ENCODE measurements at regions not wholly inside any gene's neighbourhood (a gene's known extent, or its start where the extent isn't known, plus 50 kb on each side); places are given as distances from the start of the nearest gene placed in this dataset.

DNA sequence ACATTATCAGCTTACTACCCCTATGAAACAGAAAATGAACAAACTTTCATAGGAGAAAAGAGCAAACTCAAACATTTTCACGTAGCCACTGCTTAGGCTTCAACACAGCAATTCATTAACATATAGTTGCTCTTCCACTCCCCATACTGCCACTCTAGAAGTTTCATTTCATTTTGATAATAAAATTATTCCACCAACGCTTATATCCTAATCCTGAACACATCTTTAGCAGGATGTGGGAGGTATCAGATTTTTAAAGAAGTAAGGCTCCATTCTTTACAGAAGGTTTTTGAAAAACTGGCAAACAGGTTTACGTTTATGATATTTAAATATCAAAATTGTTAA is 77.5 kb upstream of the ANK3 start:
- in situ Hi-C loops (cut with MboI; ENCODE audit: low pct_ligation_motif_present in 1 of 4, low pct_unique_long_range_greater_than_20kb in 1 of 4, low sequenced_read_pairs in 3 of 4) = loop anchor here in 1 of 4 donors (25.0 kb wide), 1 partner anchor 295 kb away; no protein-coding TSS in a partner anchor
- TF ChIP-seq EP300 (IDR thresholded peaks at IDR 0.05; ENCODE audit: low read depth) (no peak), POLR2A (IDR thresholded peaks at IDR 0.05) (no peak)
- TF ChIP-seq, protein P1, sequence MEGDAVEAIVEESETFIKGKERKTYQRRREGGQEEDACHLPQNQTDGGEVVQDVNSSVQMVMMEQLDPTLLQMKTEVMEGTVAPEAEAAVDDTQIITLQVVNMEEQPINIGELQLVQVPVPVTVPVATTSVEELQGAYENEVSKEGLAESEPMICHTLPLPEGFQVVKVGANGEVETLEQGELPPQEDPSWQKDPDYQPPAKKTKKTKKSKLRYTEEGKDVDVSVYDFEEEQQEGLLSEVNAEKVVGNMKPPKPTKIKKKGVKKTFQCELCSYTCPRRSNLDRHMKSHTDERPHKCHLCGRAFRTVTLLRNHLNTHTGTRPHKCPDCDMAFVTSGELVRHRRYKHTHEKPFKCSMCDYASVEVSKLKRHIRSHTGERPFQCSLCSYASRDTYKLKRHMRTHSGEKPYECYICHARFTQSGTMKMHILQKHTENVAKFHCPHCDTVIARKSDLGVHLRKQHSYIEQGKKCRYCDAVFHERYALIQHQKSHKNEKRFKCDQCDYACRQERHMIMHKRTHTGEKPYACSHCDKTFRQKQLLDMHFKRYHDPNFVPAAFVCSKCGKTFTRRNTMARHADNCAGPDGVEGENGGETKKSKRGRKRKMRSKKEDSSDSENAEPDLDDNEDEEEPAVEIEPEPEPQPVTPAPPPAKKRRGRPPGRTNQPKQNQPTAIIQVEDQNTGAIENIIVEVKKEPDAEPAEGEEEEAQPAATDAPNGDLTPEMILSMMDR (IDR thresholded peaks at IDR 0.05) = no peak

DNA sequence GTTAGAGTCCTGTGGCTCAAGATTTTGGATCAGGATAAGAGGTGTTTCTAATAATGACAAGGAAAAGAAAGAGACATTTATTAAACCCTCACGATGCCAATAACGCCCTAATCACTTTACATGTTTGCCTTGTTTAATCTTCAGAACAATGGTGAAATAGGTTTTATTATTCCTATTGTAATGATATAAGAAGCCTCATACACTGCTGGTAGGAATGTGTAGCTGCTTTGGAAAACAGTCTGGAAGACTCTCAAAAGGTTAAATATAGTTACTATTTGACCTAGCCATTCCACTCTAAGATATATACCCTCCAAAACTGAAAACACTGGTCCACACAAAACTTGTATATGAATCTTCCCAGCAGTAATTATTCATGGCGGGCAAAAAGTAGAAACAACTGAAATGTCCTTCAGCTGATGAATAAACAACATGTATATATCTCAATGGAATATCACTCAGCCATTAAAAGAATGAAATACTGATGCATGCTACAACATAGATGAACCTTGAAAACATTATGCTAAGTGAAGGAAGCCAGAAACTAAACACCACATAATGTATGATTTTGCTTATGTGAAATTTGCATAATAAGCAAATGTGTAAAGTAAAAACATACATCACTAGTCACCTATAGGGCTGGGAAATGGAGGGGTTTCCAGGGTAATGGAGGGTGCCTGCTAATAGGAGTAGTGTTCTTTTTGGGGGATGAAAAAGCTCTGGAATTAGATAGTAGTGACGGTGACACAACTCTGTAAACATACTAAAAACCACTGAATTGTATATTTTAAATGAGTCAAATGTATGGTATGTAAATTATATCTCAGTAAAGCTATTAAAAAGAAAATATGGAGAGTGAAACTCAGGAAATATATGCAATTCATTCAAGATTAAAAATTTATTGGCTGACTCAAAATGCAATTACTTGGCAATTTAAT is 76.9 kb upstream of the ANK3 start:
- no peaks in the 10 kb centered on the region for H3K9me3 ChIP-seq
- intact Hi-C loops (cut with DNase I; ENCODE audit: low total_unique reads) = no loop called here
- no peaks in the 10 kb centered on the region for H3K27me3 ChIP-seq
- no peaks in the 10 kb centered on the region for H3K4me1 ChIP-seq
- in situ Hi-C loops (cut with MboI; ENCODE audit: low pct_ligation_motif_present in 1 of 4, low pct_unique_long_range_greater_than_20kb in 1 of 4, low sequenced_read_pairs in 3 of 4) = loop anchor here in 1 of 4 donors (25.0 kb wide), 1 partner anchor 296 kb away; no protein-coding TSS in a partner anchor
- H3K4me3 ChIP-seq = no peak overlapping the region
- H3K36me3 ChIP-seq = no peaks in the 10 kb centered on the region
- DNase-seq = no peak
- WGBS, 2 donors (ENCODE audit: low coverage in 1 of 2) = 93 to 94% methylated on average over 4 of the region's 4 CpGs
- no peak overlapping the region for H3K27ac ChIP-seq
- TF ChIP-seq POLR2A (IDR thresholded peaks at IDR 0.05) = no peak
- no peak for TF ChIP-seq EP300 (IDR thresholded peaks at IDR 0.05; ENCODE audit: low read depth)
- TF ChIP-seq POLR2AphosphoS5 (IDR thresholded peaks at IDR 0.05) = no peak
- TF ChIP-seq, protein P1 (IDR thresholded peaks at IDR 0.05) = no peak

More for the DNA sequence above, 77.5 kb upstream of the ANK3 start:
- H3K4me1 ChIP-seq = no peaks in the 10 kb centered on the region
- H3K36me3 ChIP-seq = no peaks in the 10 kb centered on the region
- H3K27ac ChIP-seq = no peak overlapping the region
- no peak overlapping the region for H3K4me3 ChIP-seq
- no peak for DNase-seq
- H3K27me3 ChIP-seq = no peaks in the 10 kb centered on the region
- WGBS, 2 donors (ENCODE audit: low coverage in 1 of 2) = 80 to 83% methylated on average over 3 of the region's 3 CpGs
- intact Hi-C loops (cut with DNase I; ENCODE audit: low total_unique reads) = no loop called here
- H3K9me3 ChIP-seq = no peaks in the 10 kb centered on the region

DNA sequence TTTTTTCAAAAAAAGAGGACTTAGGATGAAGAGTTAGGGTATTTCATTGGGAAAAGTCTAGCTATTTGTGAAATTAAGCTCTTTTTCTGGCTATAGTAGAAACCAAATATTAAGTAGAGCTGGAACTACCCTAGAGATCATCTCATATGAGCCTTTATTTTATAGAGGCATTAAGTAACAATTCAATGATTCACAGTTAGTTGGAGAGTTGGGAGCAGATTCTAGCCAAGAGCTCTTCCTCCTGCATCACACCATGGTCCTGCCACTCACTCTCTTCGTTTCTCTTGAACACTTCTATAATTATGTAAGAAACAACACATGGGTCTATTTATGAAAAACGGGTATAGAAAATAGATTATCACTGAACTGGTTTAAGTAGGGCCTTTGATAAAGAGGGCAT is 76.1 kb upstream of the ANK3 start:
- H3K4me3 ChIP-seq = no peak overlapping the region
- in situ Hi-C loops (cut with MboI; ENCODE audit: low pct_ligation_motif_present in 1 of 4, low pct_unique_long_range_greater_than_20kb in 1 of 4, low sequenced_read_pairs in 3 of 4) = loop anchor here in 1 of 4 donors (25.0 kb wide), 1 partner anchor 296 kb away; no protein-coding TSS in a partner anchor
- 52 to 68% methylated on average over 2 of the region's 2 CpGs for WGBS, 2 donors (ENCODE audit: low coverage in 1 of 2)
- H3K27ac ChIP-seq = no peak overlapping the region
- TF ChIP-seq, protein P1 (IDR thresholded peaks at IDR 0.05) = no peak
- TF ChIP-seq POLR2AphosphoS5 (IDR thresholded peaks at IDR 0.05) (no peak), POLR2A (IDR thresholded peaks at IDR 0.05) (no peak), EP300 (IDR thresholded peaks at IDR 0.05; ENCODE audit: low read depth) (no peak)
- intact Hi-C loops (cut with DNase I; ENCODE audit: low total_unique reads) = no loop called here
- H3K36me3 ChIP-seq = no peaks in the 10 kb centered on the region
- no peaks in the 10 kb centered on the region for H3K4me1 ChIP-seq
- DNase-seq = no peak
- no peaks in the 10 kb centered on the region for H3K9me3 ChIP-seq
- H3K27me3 ChIP-seq = no peaks in the 10 kb centered on the region

DNA sequence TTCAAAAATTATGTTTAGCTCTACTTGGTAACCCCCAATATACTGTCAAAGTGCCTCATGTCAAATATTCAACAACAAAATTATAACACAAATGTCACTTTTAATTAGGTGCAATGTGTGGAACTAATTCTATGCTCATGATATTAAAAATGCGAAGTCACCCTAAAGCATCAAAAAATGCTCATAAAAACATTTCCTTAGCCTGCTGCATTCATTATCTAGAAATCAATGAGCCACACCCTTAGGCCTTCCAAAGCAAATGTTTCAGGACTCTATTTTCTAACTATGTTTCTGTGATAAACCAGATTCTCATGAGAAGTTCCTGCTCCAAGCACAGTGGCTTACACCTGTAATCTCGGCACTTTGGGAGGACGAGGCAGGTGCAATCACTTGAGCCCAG is 75.0 kb upstream of the ANK3 start:
- TF ChIP-seq EP300 (IDR thresholded peaks at IDR 0.05; ENCODE audit: low read depth) = no peak
- no peak for TF ChIP-seq POLR2A (IDR thresholded peaks at IDR 0.05)
- no peak for TF ChIP-seq POLR2AphosphoS5 (IDR thresholded peaks at IDR 0.05)
- TF ChIP-seq, protein P1 (IDR thresholded peaks at IDR 0.05) = no peak
- in situ Hi-C loops (cut with MboI; ENCODE audit: low pct_ligation_motif_present in 1 of 4, low pct_unique_long_range_greater_than_20kb in 1 of 4, low sequenced_read_pairs in 3 of 4) = loop anchor here in 1 of 4 donors (25.0 kb wide), 1 partner anchor 298 kb away; no protein-coding TSS in a partner anchor
- WGBS, 2 donors (ENCODE audit: low coverage in 1 of 2) = 91 to 100% methylated on average over 1 to 3 of the region's 3 CpGs
- no peaks in the 10 kb centered on the region for H3K36me3 ChIP-seq
- H3K27me3 ChIP-seq = no peaks in the 10 kb centered on the region
- intact Hi-C loops (cut with DNase I; ENCODE audit: low total_unique reads) = no loop called here
- no peaks in the 10 kb centered on the region for H3K9me3 ChIP-seq
- no peaks in the 10 kb centered on the region for H3K4me1 ChIP-seq
- no peak for DNase-seq
- no peak overlapping the region for H3K27ac ChIP-seq
- no peak overlapping the region for H3K4me3 ChIP-seq
